Endothelial cell of umbilical vein (primary cell): ENCODE measurements at regions not wholly inside any gene's neighbourhood (a gene's known extent, or its start where the extent isn't known, plus 50 kb on each side); places are given as distances from the start of the nearest gene placed in this dataset.
A peak's percentile ranks its signal among the peaks of the same experiment; 100 is the strongest.

Source experiments
- BruUV-seq: library from RNA; stranded (reverse); fragments of 400-500 nt; replicated peaks from 2 replicates; lab custom pipeline; 2021; lab: Mats Ljungman, UMichigan
- CTCF ChIA-PET: fragments of 300-600, 350-600 bp; sonication (Branson Sonifier 250); formaldehyde crosslinking; loops from one replicate; lab custom pipeline; 2021; ENCODE audit warnings: antibody characterized with exemption, inconsistent platforms; lab: Charles Lee
- POLR2A ChIA-PET: fragments of 300-600, 350-600 bp; sonication (Branson Sonifier 250); formaldehyde crosslinking; loops from one replicate; lab custom pipeline; 2021; ENCODE audit warnings: antibody characterized with exemption, inconsistent platforms; lab: Charles Lee
- DNase-seq: peaks from one replicate; pipeline ENCODE4 v3.0.0-alpha.2; 2011; ENCODE audit warnings: low read depth, low spot score
- FAIRE-seq: peaks from 2 replicates; lab custom pipeline; 2011; peaks lifted over from hg19 to GRCh38; lab: Jason Lieb, UNC
- H2AFZ ChIP-seq: 2 replicates; pipeline ENCODE4 v1.6.0; 2012; ENCODE audit warnings: low read depth, low read length, control low read depth, inconsistent platforms
- H3K27ac ChIP-seq: 2 replicates; pipeline ENCODE4 v1.5.1; 2011; ENCODE audit warnings: low read depth, mild to moderate bottlenecking, control low read depth, low read length, moderate library complexity; ENCODE audit not compliant: insufficient read depth
- H3K27me3 ChIP-seq, 2 experiments: 2 replicates each; pipeline versions ENCODE4 v1.6.0 to v1.6.1; 2011; ENCODE audit warnings: low read length in 2 of 2, mixed read lengths in 1 of 2; ENCODE audit not compliant: control insufficient read depth in 2 of 2, insufficient read depth in 2 of 2
- H3K36me3 ChIP-seq, 2 experiments: 2 replicates in 1 of 2; 3 replicates in 1 of 2; pipeline ENCODE4 v1.5.1; 2011; ENCODE audit warnings: low read length in 2 of 2, mild to moderate bottlenecking in 1 of 2, moderate library complexity in 1 of 2; ENCODE audit not compliant: control insufficient read depth in 2 of 2, insufficient read depth in 2 of 2; ENCODE audit errors: extremely low read depth in 1 of 2
- H3K4me1 ChIP-seq: 3 replicates; pipeline ENCODE4 v1.5.1; 2011; ENCODE audit warnings: mild to moderate bottlenecking, low read length; ENCODE audit not compliant: control insufficient read depth, insufficient read depth; ENCODE audit errors: extremely low read depth
- H3K4me2 ChIP-seq: 2 replicates; pipeline ENCODE4 v1.6.1; 2011; ENCODE audit warnings: low read length, control low read depth, mixed read lengths; ENCODE audit not compliant: insufficient read depth
- H3K4me3 ChIP-seq, 3 experiments: fragments of 200-600 bp in 1 of 3; sonication (generic), shearing (Covaris generic) in 1 of 3; replicated peaks in 1 of 3; 2 replicates each; pipeline ENCODE4 v1.5.1; 2011 to 2016; ENCODE audit warnings: control low read depth in 3 of 3, low read length in 3 of 3, mild to moderate bottlenecking in 2 of 3, inconsistent platforms in 1 of 3, low read depth in 1 of 3, moderate library complexity in 1 of 3; ENCODE audit not compliant: insufficient read depth in 1 of 3
- H3K79me2 ChIP-seq: 2 replicates; pipeline ENCODE4 v1.6.0; 2012; ENCODE audit warnings: low read length, inconsistent platforms; ENCODE audit not compliant: control insufficient read depth, insufficient read depth
- H3K9ac ChIP-seq: replicated peaks from 2 replicates; pipeline ENCODE3; 2011; ENCODE audit warnings: low read length, control low read depth; ENCODE audit not compliant: insufficient read depth; ENCODE audit errors: extremely low read depth
- H3K9me1 ChIP-seq: replicated peaks from 3 replicates; pipeline ENCODE4 v1.6.0; 2011; ENCODE audit warnings: mild to moderate bottlenecking, low read length; ENCODE audit not compliant: control insufficient read depth, insufficient read depth; ENCODE audit errors: extremely low read depth
- H3K9me3 ChIP-seq: replicated peaks from 2 replicates; pipeline ENCODE4 v1.5.1; 2012; ENCODE audit warnings: low read length, inconsistent platforms; ENCODE audit not compliant: control insufficient read depth, insufficient read depth
- H4K20me1 ChIP-seq: replicated peaks from 2 replicates; pipeline ENCODE3; 2011; ENCODE audit warnings: mild to moderate bottlenecking, low read length; ENCODE audit not compliant: control insufficient read depth, insufficient read depth; ENCODE audit errors: extremely low read depth
- CTCF ChIP-seq, 2 donors: IDR thresholded peaks; 1 replicate in 1 of 2; 2 replicates in 1 of 2; pipeline ENCODE4 v1.5.1; 2011; ENCODE audit warnings: low read length in 2 of 2, mild to moderate bottlenecking in 2 of 2, moderate library complexity in 2 of 2, control low read depth in 1 of 2, inconsistent platforms in 1 of 2, low read depth in 1 of 2; ENCODE audit not compliant: insufficient read depth in 1 of 2; ENCODE audit errors: extremely low read depth in 1 of 2
- EZH2 ChIP-seq: IDR thresholded peaks from 2 replicates; pipeline ENCODE4 v1.6.1; 2012; ENCODE audit warnings: borderline replicate concordance, low read depth, mild to moderate bottlenecking, moderate library complexity, low read length, inconsistent platforms; ENCODE audit not compliant: severe bottlenecking
- FOS ChIP-seq: IDR thresholded peaks from 2 replicates; pipeline ENCODE4 v1.6.1; 2011; ENCODE audit warnings: mild to moderate bottlenecking, low read length, moderate library complexity, borderline replicate concordance; ENCODE audit not compliant: insufficient read depth
- GATA2 ChIP-seq: IDR thresholded peaks from 2 replicates; pipeline ENCODE4 v1.7.0; 2011; ENCODE audit warnings: low read depth, mild to moderate bottlenecking, moderate library complexity, mixed read lengths, low read length; ENCODE audit not compliant: insufficient read length, insufficient read depth
- JUN ChIP-seq: IDR thresholded peaks from 2 replicates; pipeline ENCODE4 v1.6.1; 2011; ENCODE audit warnings: borderline replicate concordance, low read depth; ENCODE audit not compliant: insufficient read length, insufficient read depth
- MAX ChIP-seq: IDR thresholded peaks from 2 replicates; pipeline ENCODE4 v1.6.1; 2011; ENCODE audit not compliant: insufficient read depth, insufficient read length
- MYC ChIP-seq: IDR thresholded peaks from one replicate; pipeline ENCODE4 v1.6.1; 2011; ENCODE audit warnings: mild to moderate bottlenecking, low read depth, low read length
- POLR2A ChIP-seq: IDR thresholded peaks from 2 replicates; pipeline ENCODE4 v1.6.1; 2012; ENCODE audit warnings: low read depth, mild to moderate bottlenecking, control low read depth, low read length
- POLR2AphosphoS5 ChIP-seq: IDR thresholded peaks from 2 replicates; pipeline ENCODE4 v1.6.1; 2012; ENCODE audit warnings: low read depth, mild to moderate bottlenecking, control low read depth, low read length, moderate library complexity; ENCODE audit not compliant: insufficient read depth
- dilution Hi-C: fragments of 300-500 bp; cut with MboI; formaldehyde crosslinking; loops from one replicate; pipeline ENCODE4 v1.15.0; 2019; ENCODE audit warnings: low sequenced_read_pairs; ENCODE audit not compliant: extremely low pct_ligation_motif_present
- intact Hi-C: fragments of 100-400 bp; cut with micrococcal nuclease; formaldehyde crosslinking; loops from one replicate; pipeline ENCODE4 v1.10.0; 2022

- ChIA-PET POLR2A (no interaction called here), CTCF (interaction anchor here (0.8 to 2.0 kb wide), 4 partner anchors 16 to 500 kb away, joined by 3 to 5 read pairs (median 4); no protein-coding TSS in a partner anchor)
- Histone ChIP-seq H3K27ac (no peak overlapping the region), H3K4me1 (peaks cover 7% of the 10 kb centered on the region), H3K4me2 (peak overlapping the region; percentile 8), H3K4me3 (no peak overlapping the region), H3K36me3 (no peaks in the 10 kb centered on the region), H3K9ac (no peak overlapping the region), H2AFZ (no peak overlapping the region), H4K20me1 (no peaks in the 10 kb centered on the region), H3K9me1 (no peaks in the 10 kb centered on the region), H3K27me3 (no peaks in the 10 kb centered on the region), H3K79me2 (no peaks in the 10 kb centered on the region), H3K9me3 (no peaks in the 10 kb centered on the region)
- BruUV-seq, result no TSS peak
- intact Hi-C loops, result no loop called here
- TF ChIP-seq FOS, result peak; percentile 97
- TF ChIP-seq MYC, result no peak
- TF ChIP-seq EZH2, result no peak
- TF ChIP-seq JUN, result peak; percentile 46
- TF ChIP-seq POLR2AphosphoS5, result peak; percentile 29
- no peak for TF ChIP-seq POLR2A
- TF ChIP-seq GATA2, result peak; percentile 100
- TF ChIP-seq MAX, result no peak
- TF ChIP-seq CTCF (IDR thresholded peaks at IDR 0.05; ENCODE audit: extremely low read depth in 1 of 2, insufficient read depth in 1 of 2, low read depth in 1 of 2, low read length in 2 of 2), result no peak
- FAIRE-seq (peak; percentile 75), DNase-seq (peak; percentile 26)
- dilution Hi-C loops, result no loop called here
Measured at GRCh38 chr14:32010604-32011125, 66.4 kb upstream of the ARHGAP5 start.
